ENCODE measurements at regions not wholly inside any gene's neighbourhood (a gene's known extent, or its start where the extent isn't known, plus 50 kb on each side); places are given as distances from the start of the nearest gene placed in this dataset.

GRCh38 chr13:65342541-65343337 is 1887.4 kb downstream of the PCDH9 start:
- Mint-ChIP-seq H3K4me3 (ENCODE audit: low read depth) (no peak overlapping the region), H3K9me3 (ENCODE audit: low read depth) (no peaks in the 10 kb centered on the region), H3K4me1 (ENCODE audit: low read depth) (no peaks in the 10 kb centered on the region), H3K27me3 (no peaks in the 10 kb centered on the region), H3K27ac (no peak overlapping the region), H3K36me3 (ENCODE audit: insufficient read depth) (no peaks in the 10 kb centered on the region)
- TF ChIP-seq CTCF (IDR thresholded peaks at IDR 0.05; ENCODE audit: unreplicated experiment) = no peak
- no peak for DNase-seq (ENCODE audit: low spot score, unreplicated experiment)

GRCh38 chr13:65339241-65339640 is 1890.9 kb downstream of the PCDH9 start:
- no peaks in the 10 kb centered on the region for H3K36me3 Mint-ChIP-seq (ENCODE audit: insufficient read depth)
- no peaks in the 10 kb centered on the region for H3K9me3 Mint-ChIP-seq (ENCODE audit: low read depth)
- H3K27me3 Mint-ChIP-seq = no peaks in the 10 kb centered on the region
- no peak for DNase-seq (ENCODE audit: low spot score, unreplicated experiment)
- TF ChIP-seq CTCF (IDR thresholded peaks at IDR 0.05; ENCODE audit: unreplicated experiment) = no peak
- no peak overlapping the region for H3K27ac Mint-ChIP-seq
- H3K4me1 Mint-ChIP-seq (ENCODE audit: low read depth) = no peaks in the 10 kb centered on the region
- H3K4me3 Mint-ChIP-seq (ENCODE audit: low read depth) = no peak overlapping the region

GRCh38 chr13:65336916-65337315 is 1893.2 kb downstream of the PCDH9 start:
- H3K4me3 Mint-ChIP-seq (ENCODE audit: low read depth) = no peak overlapping the region
- H3K4me1 Mint-ChIP-seq (ENCODE audit: low read depth) = no peaks in the 10 kb centered on the region
- no peak overlapping the region for H3K27ac Mint-ChIP-seq
- no peak for DNase-seq (ENCODE audit: low spot score, unreplicated experiment)
- H3K27me3 Mint-ChIP-seq = no peaks in the 10 kb centered on the region
- no peaks in the 10 kb centered on the region for H3K36me3 Mint-ChIP-seq (ENCODE audit: insufficient read depth)
- no peak for TF ChIP-seq CTCF (IDR thresholded peaks at IDR 0.05; ENCODE audit: unreplicated experiment)
- H3K9me3 Mint-ChIP-seq (ENCODE audit: low read depth) = no peaks in the 10 kb centered on the region

GRCh38 chr13:65336087-65336749 is 1893.9 kb downstream of the PCDH9 start:
- DNase-seq (ENCODE audit: low spot score, unreplicated experiment) = no peak
- Mint-ChIP-seq H3K27me3 (no peaks in the 10 kb centered on the region), H3K36me3 (ENCODE audit: insufficient read depth) (no peaks in the 10 kb centered on the region), H3K4me1 (ENCODE audit: low read depth) (no peaks in the 10 kb centered on the region), H3K27ac (no peak overlapping the region), H3K9me3 (ENCODE audit: low read depth) (no peaks in the 10 kb centered on the region), H3K4me3 (ENCODE audit: low read depth) (no peak overlapping the region)
- no peak for TF ChIP-seq CTCF (IDR thresholded peaks at IDR 0.05; ENCODE audit: unreplicated experiment)

DNA sequence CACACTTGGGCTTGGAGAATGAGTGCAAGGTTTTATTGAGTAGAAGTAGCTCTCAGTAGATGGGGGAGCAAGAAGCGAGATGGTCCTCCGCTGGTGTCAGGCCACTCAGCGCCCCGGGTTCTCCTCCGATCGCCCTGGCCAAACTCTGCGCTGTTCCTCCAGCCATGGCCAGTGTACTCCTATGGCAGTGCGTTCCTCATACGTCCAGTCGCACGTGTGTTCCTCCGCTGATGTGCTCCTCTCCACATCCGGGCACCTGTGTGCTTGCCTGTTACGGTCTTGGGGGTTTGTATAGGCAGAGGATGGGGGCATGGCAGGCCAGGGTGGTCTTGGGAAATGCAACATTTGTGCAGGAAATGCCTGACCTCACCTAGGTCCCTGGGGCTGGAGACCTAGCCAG is 1899.4 kb downstream of the PCDH9 start:
- Mint-ChIP-seq H3K4me3 (ENCODE audit: low read depth) (no peak overlapping the region), H3K9me3 (ENCODE audit: low read depth) (peaks cover 6% of the 10 kb centered on the region), H3K27ac (no peak overlapping the region), H3K4me1 (ENCODE audit: low read depth) (peaks cover 8% of the 10 kb centered on the region), H3K27me3 (no peaks in the 10 kb centered on the region), H3K36me3 (ENCODE audit: insufficient read depth) (no peaks in the 10 kb centered on the region)
- DNase-seq (ENCODE audit: low spot score, unreplicated experiment) = no peak
- TF ChIP-seq CTCF (IDR thresholded peaks at IDR 0.05; ENCODE audit: unreplicated experiment) = no peak
